Sigmoid colon (tissue), 4 donors: ENCODE measurements at regions not wholly inside any gene's neighbourhood (a gene's known extent, or its start where the extent isn't known, plus 50 kb on each side); places are given as distances from the start of the nearest gene placed in this dataset.

ENCODE experiments used
- EP300 ChIP-seq, 4 donors: sonication (generic); formaldehyde crosslinking; IDR thresholded peaks; one replicate each; pipeline ENCODE4 v1.6.1; 2017; ENCODE audit warnings: antibody characterized with exemption in 4 of 4
- POLR2A ChIP-seq, 2 donors: fragments of 450-650 bp; IDR thresholded peaks; one replicate each; pipeline ENCODE4 v1.6.1; 2016; ENCODE audit warnings: antibody characterized with exemption in 2 of 2, mild to moderate bottlenecking in 2 of 2, moderate library complexity in 2 of 2
- TF ChIP-seq, protein P1 (sequence below), 4 experiments: fragments of 450-650 bp in 3 of 4; fragments of 200-600 bp in 1 of 4; IDR thresholded peaks; one replicate each; pipeline ENCODE4 v1.5.1; 2016 to 2019; ENCODE audit warnings: antibody characterized with exemption in 4 of 4, mild to moderate bottlenecking in 3 of 4, moderate library complexity in 2 of 4

- TF ChIP-seq POLR2A (IDR thresholded peaks at IDR 0.05): no peak
- TF ChIP-seq, protein P1, sequence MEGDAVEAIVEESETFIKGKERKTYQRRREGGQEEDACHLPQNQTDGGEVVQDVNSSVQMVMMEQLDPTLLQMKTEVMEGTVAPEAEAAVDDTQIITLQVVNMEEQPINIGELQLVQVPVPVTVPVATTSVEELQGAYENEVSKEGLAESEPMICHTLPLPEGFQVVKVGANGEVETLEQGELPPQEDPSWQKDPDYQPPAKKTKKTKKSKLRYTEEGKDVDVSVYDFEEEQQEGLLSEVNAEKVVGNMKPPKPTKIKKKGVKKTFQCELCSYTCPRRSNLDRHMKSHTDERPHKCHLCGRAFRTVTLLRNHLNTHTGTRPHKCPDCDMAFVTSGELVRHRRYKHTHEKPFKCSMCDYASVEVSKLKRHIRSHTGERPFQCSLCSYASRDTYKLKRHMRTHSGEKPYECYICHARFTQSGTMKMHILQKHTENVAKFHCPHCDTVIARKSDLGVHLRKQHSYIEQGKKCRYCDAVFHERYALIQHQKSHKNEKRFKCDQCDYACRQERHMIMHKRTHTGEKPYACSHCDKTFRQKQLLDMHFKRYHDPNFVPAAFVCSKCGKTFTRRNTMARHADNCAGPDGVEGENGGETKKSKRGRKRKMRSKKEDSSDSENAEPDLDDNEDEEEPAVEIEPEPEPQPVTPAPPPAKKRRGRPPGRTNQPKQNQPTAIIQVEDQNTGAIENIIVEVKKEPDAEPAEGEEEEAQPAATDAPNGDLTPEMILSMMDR (IDR thresholded peaks at IDR 0.05): no peak
- TF ChIP-seq EP300 (IDR thresholded peaks at IDR 0.05): no peak
These were observed 535.9 kb downstream of the MATN1 start for GRCh38 chr1:30187413-30188023.
